ENCODE measurements at regions not wholly inside any gene's neighbourhood (a gene's known extent, or its start where the extent isn't known, plus 50 kb on each side); places are given as distances from the start of the nearest gene placed in this dataset.
A peak's percentile ranks its signal among the peaks of the same experiment; 100 is the strongest.

GRCh38 chr2:20523799-20524187 is 76.9 kb downstream of the RHOB start:
- DNase-seq = no peak

GRCh38 chr2:20524412-20525040 is 77.7 kb downstream of the RHOB start:
- DNase-seq = no peak

GRCh38 chr2:20525041-20526035 is 78.5 kb downstream of the RHOB start:
- no peak for DNase-seq

- no peak for DNase-seq
These were observed 79.3 kb downstream of the RHOB start for GRCh38 chr2:20526160-20526559.

GRCh38 chr2:20526708-20527107 is 79.8 kb downstream of the RHOB start:
- DNase-seq = no peak

- DNase-seq = no peak
These were observed 81.8 kb downstream of the RHOB start for GRCh38 chr2:20528713-20529112.

GRCh38 chr2:20530520-20530919 is 83.6 kb downstream of the RHOB start:
- DNase-seq = no peak

GRCh38 chr2:20531633-20532262 is 84.9 kb downstream of the RHOB start:
- no peak for DNase-seq

GRCh38 chr2:20532634-20533437 is 86.0 kb downstream of the RHOB start:
- DNase-seq = no peak

- DNase-seq = no peak
These were observed 87.2 kb downstream of the RHOB start for GRCh38 chr2:20533993-20534622.

- no peak for DNase-seq
These were observed 88.3 kb downstream of the RHOB start for GRCh38 chr2:20534913-20535801.

GRCh38 chr2:20536619-20537422 is 89.9 kb downstream of the RHOB start:
- DNase-seq = no peak

GRCh38 chr2:20537423-20538307 is 90.8 kb downstream of the RHOB start:
- no peak for DNase-seq

GRCh38 chr2:20538308-20539132 is 91.6 kb downstream of the RHOB start:
- no peak for DNase-seq

- DNase-seq = peak in 1 of 5 donors; percentile 36
These were observed 92.4 kb downstream of the RHOB start for GRCh38 chr2:20539133-20539719.

- peak in 1 of 5 donors; percentile 43 for DNase-seq
These were observed 93.1 kb downstream of the RHOB start for GRCh38 chr2:20539776-20540586.
